ENCODE measurements at regions not wholly inside any gene's neighbourhood (a gene's known extent, or its start where the extent isn't known, plus 50 kb on each side); places are given as distances from the start of the nearest gene placed in this dataset.

DNA sequence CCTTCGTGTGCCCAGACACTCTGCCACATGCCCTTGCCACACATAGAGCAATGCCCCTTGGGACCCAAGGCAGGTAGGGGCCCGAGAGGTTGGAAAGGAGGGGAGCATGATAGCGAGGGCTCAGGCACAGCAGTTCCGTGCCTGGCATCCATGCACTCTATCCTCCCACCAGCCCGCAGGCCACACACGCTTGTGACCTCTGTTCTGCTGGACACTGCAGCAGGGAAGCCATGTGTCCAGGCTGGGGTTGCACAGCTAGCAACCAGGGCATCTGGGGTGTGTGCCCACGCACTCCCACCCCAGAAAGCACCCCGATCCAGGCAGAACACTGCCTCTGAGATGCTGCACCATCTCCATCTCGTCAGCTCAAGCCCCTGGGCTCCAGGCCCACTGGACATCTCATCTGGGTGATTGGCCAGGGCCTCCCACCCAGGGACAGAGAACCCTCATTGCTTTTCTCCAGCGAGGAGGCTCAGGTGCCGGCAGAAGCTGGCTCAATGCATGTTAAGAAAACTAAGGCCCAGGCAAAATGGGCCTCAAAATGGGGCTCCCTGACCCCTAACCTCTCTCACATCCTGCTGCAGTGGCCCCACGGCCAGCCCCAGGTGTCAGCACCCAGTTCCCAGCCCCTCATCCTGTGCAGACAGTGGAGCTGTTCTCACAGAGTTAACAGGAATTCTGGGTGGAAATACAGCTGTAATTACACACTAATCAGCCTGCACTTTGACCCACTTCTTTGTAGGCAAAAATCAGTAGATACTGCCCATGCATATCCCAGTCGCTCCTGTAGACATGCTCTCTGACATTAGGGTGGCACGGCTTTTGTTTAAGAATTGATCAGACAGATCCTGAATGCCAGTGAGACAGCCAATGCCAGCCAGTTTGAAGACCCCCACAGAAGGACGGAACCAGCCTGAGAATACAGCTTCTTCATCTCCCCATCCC lies 173.9 kb upstream of the B3GAT1 start:
- TF ChIP-seq POLR2A (IDR thresholded peaks at IDR 0.05; ENCODE audit: low read length): no peak
- TF ChIP-seq GATA1 (IDR thresholded peaks at IDR 0.05; ENCODE audit: low read depth, low read length): no peak
